ENCODE measurements at regions not wholly inside any gene's neighbourhood (a gene's known extent, or its start where the extent isn't known, plus 50 kb on each side); places are given as distances from the start of the nearest gene placed in this dataset.

DNA sequence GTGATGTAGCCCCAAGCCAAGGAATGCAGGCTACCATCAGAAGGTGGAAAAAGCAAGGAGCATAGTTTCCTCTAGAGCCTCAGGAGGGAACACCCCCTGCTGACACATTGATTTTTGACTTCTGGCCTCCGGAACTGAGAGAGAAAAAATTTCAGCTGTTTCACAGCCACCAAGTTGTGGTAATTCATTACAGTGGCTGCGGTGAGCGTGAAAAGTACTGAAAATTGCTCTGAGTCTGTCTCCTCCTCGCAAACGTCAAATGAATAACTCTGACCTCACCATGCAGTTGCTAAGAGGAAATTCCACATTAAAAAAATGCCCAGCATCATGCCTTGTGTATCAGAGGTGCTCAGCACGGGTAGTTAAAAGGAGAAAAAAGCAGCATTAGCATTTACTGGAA is 277.9 kb upstream of the MSX2 start:
- Histone ChIP-seq H3K79me2 (ENCODE audit: control insufficient read depth in 1 of 2, insufficient read depth in 2 of 2, low read length in 2 of 2) (no peaks in the 10 kb centered on the region), H3K4ac (replicated peaks; ENCODE audit: insufficient read length, low read depth, low read length) (no peak overlapping the region), H3K4me2 (ENCODE audit: insufficient read depth in 1 of 2, low read depth in 2 of 2, low read length in 2 of 2) (no peak overlapping the region), H2BK12ac (ENCODE audit: low read depth, low read length) (no peak overlapping the region), H3K4me1 (replicated peaks in 1 of 4; ENCODE audit: control insufficient read depth in 3 of 4, insufficient read depth in 4 of 4, low read length in 3 of 4) (no peaks in the 10 kb centered on the region), H2BK20ac (ENCODE audit: low read length) (no peak overlapping the region), H3K18ac (ENCODE audit: extremely low read depth, low read length) (no peak overlapping the region), H4K91ac (replicated peaks; ENCODE audit: insufficient read length, low read length) (no peak overlapping the region), H2AK5ac (ENCODE audit: low read depth, low read length) (no peak overlapping the region), H4K20me1 (replicated peaks in 1 of 2; ENCODE audit: control insufficient read depth in 1 of 2, insufficient read depth in 2 of 2, low read length in 2 of 2) (no peaks in the 10 kb centered on the region), H3K4me3 (ENCODE audit: extremely low read depth in 1 of 4, insufficient read depth in 2 of 4, low read depth in 3 of 4, low read length in 4 of 4) (no peak overlapping the region), H2BK5ac (ENCODE audit: low read depth, low read length) (no peak overlapping the region), H2BK120ac (replicated peaks; ENCODE audit: low read depth, low read length) (no peak overlapping the region), H3K23ac (ENCODE audit: insufficient read length) (no peak overlapping the region), H3K27me3 (replicated peaks in 1 of 4; ENCODE audit: control insufficient read depth in 3 of 4, extremely low read depth in 1 of 4, insufficient read depth in 3 of 4, low read length in 3 of 4) (no peaks in the 10 kb centered on the region), H3K36me3 (ENCODE audit: control insufficient read depth in 2 of 4, insufficient read depth in 4 of 4, low read length in 3 of 4) (no peaks in the 10 kb centered on the region; a peak in 1 of 8 replicates), H2AFZ (ENCODE audit: low read length) (no peak overlapping the region), H3K27ac (ENCODE audit: low read depth, low read length) (no peak overlapping the region), H3K9me3 (ENCODE audit: insufficient read depth in 2 of 2, low read depth in 1 of 2, low read length in 1 of 2) (no peaks in the 10 kb centered on the region; a peak in 1 of 4 replicates), H3K56ac (replicated peaks; ENCODE audit: insufficient read length, low read depth, low read length) (no peak overlapping the region), H3K9ac (replicated peaks in 1 of 4; ENCODE audit: extremely low read depth in 1 of 4, low read depth in 3 of 4, low read length in 3 of 4) (no peak overlapping the region), H3K23me2 (ENCODE audit: low read depth, low read length) (no peaks in the 10 kb centered on the region), H3K14ac (ENCODE audit: insufficient read length) (no peak overlapping the region), H4K8ac (ENCODE audit: extremely low read depth, insufficient read depth, low read length) (no peak overlapping the region), H4K5ac (ENCODE audit: insufficient read length, low read depth, low read length) (no peak overlapping the region), H3K79me1 (ENCODE audit: low read depth, low read length) (no peaks in the 10 kb centered on the region), H2BK15ac (ENCODE audit: low read length) (no peak overlapping the region)
- ChIA-PET POLR2A (ENCODE audit: partially characterized antibody) (no interaction called here), CTCF (ENCODE audit: partially characterized antibody) (interaction anchor here (2.6 kb wide), 1 partner anchor 18 kb away, joined by 8 read pairs; no protein-coding TSS in a partner anchor)
- FAIRE-seq (no peak), DNase-seq (ENCODE audit: low read depth in 1 of 2, low spot score in 2 of 2) (no peak)
- TF ChIP-seq CEBPB (IDR thresholded peaks at IDR 0.05; ENCODE audit: low read depth, low read length) (no peak), PHF8 (conservative IDR thresholded peaks at IDR 0.05; ENCODE audit: low read depth, low read length) (no peak), ZNF274 (IDR thresholded peaks at IDR 0.05; ENCODE audit: borderline replicate concordance, extremely low read depth, low read length) (no peak)
- 85% methylated on average over 6 of the region's 6 CpGs; no CpG with 5 or more reads in 1 of the 2 experiments for WGBS, 2 experiments (ENCODE audit: extremely low coverage in 1 of 2, insufficient coverage in 1 of 2, insufficient read length in 1 of 2, insufficient replicate concordance in 2 of 2, low coverage in 1 of 2, low lambda C conversion rate in 2 of 2, missing lambda C conversion rate in 1 of 2)
